ENCODE measurements at regions not wholly inside any gene's neighbourhood (a gene's known extent, or its start where the extent isn't known, plus 50 kb on each side); places are given as distances from the start of the nearest gene placed in this dataset.

- TF ChIP-seq CTCF (IDR thresholded peaks at IDR 0.05), result no peak
- TF ChIP-seq POLR2A (IDR thresholded peaks at IDR 0.05), result no peak
Measured at GRCh38 chr3:137219801-137220445, 262.1 kb downstream of the IL20RB start.
